GM12878 (cell line): ENCODE measurements at regions not wholly inside any gene's neighbourhood (a gene's known extent, or its start where the extent isn't known, plus 50 kb on each side); places are given as distances from the start of the nearest gene placed in this dataset.

ENCODE experiments used
- ATAC-seq: fragments of 200-7000 bp; cut with Tn5 transposase; 3 replicates; pipeline ENCODE4 v1.9.1; 2020; ENCODE audit warnings: mild to moderate bottlenecking, moderate library complexity
- BruUV-seq: library from RNA; stranded (reverse); fragments of 400-500 nt; replicated peaks from 2 replicates; lab custom pipeline; 2021; lab: Mats Ljungman, UMichigan
- CTCF ChIA-PET: fragments of 300-600 bp; sonication (Branson Sonifier 250); formaldehyde crosslinking; extraction: SDS; loops from one replicate; lab custom pipeline; 2021; ENCODE audit warnings: inconsistent platforms; lab: Yijun Ruan, JAX
- POLR2A ChIA-PET: fragments of 350-600 bp; formaldehyde crosslinking; extraction: SDS; loops from one replicate; lab custom pipeline; 2021; ENCODE audit warnings: inconsistent platforms; lab: Charles Lee
- RAD21 ChIA-PET: fragments of 300-600 bp; sonication (Branson Sonifier 250); formaldehyde crosslinking; loops from one replicate; lab custom pipeline; 2023; ENCODE audit warnings: antibody characterized with exemption; ENCODE audit not compliant: unreplicated experiment; lab: Charles Lee
- SMC1A ChIA-PET: fragments of 300-600 bp; sonication (Branson Sonifier 250); formaldehyde crosslinking; loops from one replicate; lab custom pipeline; 2023; ENCODE audit not compliant: unreplicated experiment, uncharacterized antibody; lab: Charles Lee
- DNase-seq: peaks from one replicate; pipeline ENCODE4 v3.0.0-alpha.2; 2011; ENCODE audit warnings: low read depth, low spot score
- FAIRE-seq: peaks from 3 replicates; lab custom pipeline; 2011; peaks lifted over from hg19 to GRCh38; lab: Jason Lieb, UNC
- H2AFZ ChIP-seq: 2 replicates; pipeline ENCODE4 v1.6.0; 2011; ENCODE audit warnings: low read depth, low read length, control low read depth; ENCODE audit not compliant: control insufficient read depth
- H3K27ac ChIP-seq: 2 replicates; pipeline ENCODE4 v1.5.1; 2011; ENCODE audit warnings: control low read depth; ENCODE audit not compliant: control insufficient read depth, insufficient read depth
- H3K27me3 ChIP-seq, 2 experiments: replicated peaks in 1 of 2; 2 replicates each; pipeline versions ENCODE4 v1.6.0 to v1.6.1; 2011; ENCODE audit warnings: low read length in 1 of 2; ENCODE audit not compliant: control insufficient read depth in 2 of 2, insufficient read depth in 2 of 2
- H3K36me3 ChIP-seq, 2 experiments: 2 replicates each; pipeline ENCODE4 v1.5.1; 2011; ENCODE audit warnings: low read length in 1 of 2; ENCODE audit not compliant: control insufficient read depth in 2 of 2, insufficient read depth in 2 of 2
- H3K4me1 ChIP-seq: 2 replicates; pipeline ENCODE4 v1.6.1; 2011; ENCODE audit warnings: mild to moderate bottlenecking, low read length, moderate library complexity, mixed read lengths; ENCODE audit not compliant: control insufficient read depth, insufficient read depth
- H3K4me2 ChIP-seq: 2 replicates; pipeline ENCODE4 v1.6.0; 2011; ENCODE audit warnings: control low read depth; ENCODE audit not compliant: control insufficient read depth, insufficient read depth
- H3K4me3 ChIP-seq: fragments of 200-600 bp; sonication (generic); 2 replicates; pipeline ENCODE4 v1.5.1; 2016
- H3K79me2 ChIP-seq: 2 replicates; pipeline ENCODE4 v1.6.0; 2011; ENCODE audit warnings: low read length; ENCODE audit not compliant: control insufficient read depth, insufficient read depth
- H3K9ac ChIP-seq: 2 replicates; pipeline ENCODE4 v1.8.0; 2011; ENCODE audit warnings: low read length, control low read depth, mixed read lengths; ENCODE audit not compliant: control insufficient read depth, insufficient read depth
- H3K9me3 ChIP-seq: replicated peaks from 3 replicates; pipeline ENCODE4 v1.5.1; 2011; ENCODE audit warnings: mild to moderate bottlenecking, low read length; ENCODE audit not compliant: control insufficient read depth, insufficient read depth
- H4K20me1 ChIP-seq: 2 replicates; pipeline ENCODE4 v1.6.0; 2011; ENCODE audit not compliant: control insufficient read depth, insufficient read depth
- ATF3 ChIP-seq: IDR thresholded peaks from 2 replicates; pipeline ENCODE4 v1.6.1; 2011; ENCODE audit warnings: low read depth, mild to moderate bottlenecking, low read length, moderate library complexity, borderline replicate concordance; ENCODE audit errors: extremely low read depth
- BACH1 ChIP-seq: fragments of 450-650 bp; IDR thresholded peaks from 2 replicates; pipeline ENCODE4 v1.6.1; 2017; ENCODE audit warnings: mild to moderate bottlenecking, borderline replicate concordance
- CHD4 ChIP-seq: fragments of 200-600 bp; sonication (generic); IDR thresholded peaks from 2 replicates; pipeline ENCODE4 v1.6.1; 2016; ENCODE audit warnings: mild to moderate bottlenecking
- GATAD2B ChIP-seq: fragments of 450-650 bp; conservative IDR thresholded peaks from 2 replicates; pipeline ENCODE4 v1.6.1; 2017; ENCODE audit warnings: low read depth, mild to moderate bottlenecking, moderate library complexity
- HDGF ChIP-seq: fragments of 450-650 bp; IDR thresholded peaks from 2 replicates; pipeline ENCODE4 v1.6.1; 2016; ENCODE audit warnings: antibody characterized with exemption
- IKZF2 ChIP-seq, 2 experiments: fragments of 450-650 bp; IDR thresholded peaks; 2 replicates each; pipeline ENCODE4 v1.6.1; 2017; ENCODE audit warnings: mild to moderate bottlenecking in 2 of 2, moderate library complexity in 2 of 2
- MAX ChIP-seq: IDR thresholded peaks from 2 replicates; pipeline ENCODE4 v1.6.1; 2012; ENCODE audit warnings: low read depth, low read length, improper control_type of control experiment
- MEF2A ChIP-seq: IDR thresholded peaks from 2 replicates; pipeline ENCODE4 v1.6.1; 2011; ENCODE audit warnings: low read depth, mild to moderate bottlenecking, low read length, moderate library complexity; ENCODE audit not compliant: insufficient read depth
- MLLT1 ChIP-seq: fragments of 450-650 bp; IDR thresholded peaks from 2 replicates; pipeline ENCODE4 v1.6.1; 2016; ENCODE audit warnings: mild to moderate bottlenecking
- MTA2 ChIP-seq: fragments of 450-650 bp; IDR thresholded peaks from 2 replicates; pipeline ENCODE4 v1.6.1; 2016; ENCODE audit warnings: low read depth, mild to moderate bottlenecking, moderate library complexity
- NFYB ChIP-seq: IDR thresholded peaks from 2 replicates; pipeline ENCODE4 v1.6.1; 2011; ENCODE audit warnings: low read depth, mild to moderate bottlenecking, low read length, improper control_type of control experiment, moderate library complexity; ENCODE audit not compliant: insufficient read depth
- POLR2AphosphoS5 ChIP-seq: IDR thresholded peaks from 2 replicates; pipeline ENCODE4 v1.6.1; 2011; ENCODE audit warnings: mild to moderate bottlenecking, low read length, inconsistent platforms
- RAD21 ChIP-seq: IDR thresholded peaks from 2 replicates; pipeline ENCODE4 v1.6.1; 2011; ENCODE audit warnings: mild to moderate bottlenecking, low read depth, low read length, moderate library complexity; ENCODE audit not compliant: insufficient read depth
- RFX5 ChIP-seq: IDR thresholded peaks from 2 replicates; pipeline ENCODE4 v1.6.1; 2011; ENCODE audit warnings: low read depth, low read length, improper control_type of control experiment
- SMAD1 ChIP-seq: fragments of 450-650 bp; IDR thresholded peaks from 2 replicates; pipeline ENCODE4 v1.6.1; 2018; ENCODE audit warnings: mild to moderate bottlenecking, low read depth; ENCODE audit not compliant: partially characterized antibody
- SMARCA5 ChIP-seq: fragments of 450-650 bp; IDR thresholded peaks from 2 replicates; pipeline ENCODE4 v1.6.1; 2017; ENCODE audit warnings: mild to moderate bottlenecking
- YY1 ChIP-seq: IDR thresholded peaks from 2 replicates; pipeline ENCODE4 v1.6.1; 2011; ENCODE audit warnings: low read depth, mild to moderate bottlenecking, low read length
- ZBTB40 ChIP-seq: fragments of 450-650 bp; IDR thresholded peaks from 2 replicates; pipeline ENCODE4 v1.6.1; 2016; ENCODE audit warnings: mild to moderate bottlenecking, moderate library complexity, borderline replicate concordance
- ZSCAN29 ChIP-seq: fragments of 450-650 bp; IDR thresholded peaks from 2 replicates; pipeline ENCODE4 v1.6.1; 2017; ENCODE audit warnings: mild to moderate bottlenecking, moderate library complexity
- WGBS: methylation state at CpG from one replicate; pipeline ENCODE4 v1.1.6; 2016; ENCODE audit warnings: low lambda C conversion rate; ENCODE audit not compliant: insufficient replicate concordance, insufficient coverage; ENCODE audit errors: missing lambda C conversion rate; 5-methylcytosine and 5-hydroxymethylcytosine counted together
- in situ Hi-C: fragments of 300-500 bp; cut with MboI; formaldehyde crosslinking; loops from 9 replicates; pipeline ENCODE4 v1.14.3; 2018; ENCODE audit warnings: mixed read lengths
- intact Hi-C: fragments of 100-400 bp; cut with micrococcal nuclease; formaldehyde crosslinking; loops from one replicate; pipeline ENCODE4 v1.14.2; 2022; ENCODE audit not compliant: unreplicated experiment

- no peak for TF ChIP-seq MAX
- no peak for TF ChIP-seq SMAD1
- no peak for TF ChIP-seq MTA2
- no peak for TF ChIP-seq ATF3
- no peak for TF ChIP-seq CHD4
- no peak for TF ChIP-seq YY1
- no peak for TF ChIP-seq MEF2A
- no peak for TF ChIP-seq POLR2AphosphoS5
- no peak for TF ChIP-seq BACH1
- TF ChIP-seq SMARCA5: no peak
- no peak for TF ChIP-seq GATAD2B
- TF ChIP-seq NFYB: no peak
- no peak for TF ChIP-seq MLLT1
Observed at GRCh38 chr20:12175538-12175937, 257.8 kb downstream of the BTBD3 start (continued).

GRCh38 chr20:12177657-12178293, 260.1 kb downstream of the BTBD3 start:
- H3K9ac ChIP-seq: no peak overlapping the region
- H3K79me2 ChIP-seq: no peaks in the 10 kb centered on the region
- H2AFZ ChIP-seq: no peak overlapping the region
- intact Hi-C loops: no loop called here
- H3K9me3 ChIP-seq: no peaks in the 10 kb centered on the region
- ChIA-PET SMC1A (interaction anchor here (1.0 to 1.3 kb wide), 2 partner anchors 10 to 30 kb away, joined by 3 read pairs; no protein-coding TSS in a partner anchor), RAD21 (no interaction called here)
- H3K4me3 ChIP-seq: no peak overlapping the region
- no peak for FAIRE-seq
- TF ChIP-seq ZBTB40 (peak; percentile 58; the same call in 1 of the 2 replicates), ZSCAN29 (no peak), HDGF (no peak), IKZF2 (IDR thresholded peaks at IDR 0.05) (peak; percentile 35 to 46; a peak in 1 of 4 replicates), RAD21 (no peak), RFX5 (no peak)
- TF ChIP-seq, all 136 proteins: peak for 2
- no peaks in the 10 kb centered on the region for H3K27me3 ChIP-seq
- ATAC-seq (no peak), DNase-seq (no peak)
- H3K36me3 ChIP-seq: no peaks in the 10 kb centered on the region
- WGBS: 5% methylated on average over 3 of the region's 3 CpGs
- CTCF ChIA-PET: no interaction called here
- no peak overlapping the region for H3K4me2 ChIP-seq
- in situ Hi-C loops: no loop called here
- no TSS peak for BruUV-seq
- H3K4me1 ChIP-seq: no peaks in the 10 kb centered on the region
- POLR2A ChIA-PET: no interaction called here
- no peak overlapping the region for H3K27ac ChIP-seq
- no peaks in the 10 kb centered on the region for H4K20me1 ChIP-seq
